Uterus (tissue), 2 donors: ENCODE measurements at regions not wholly inside any gene's neighbourhood (a gene's known extent, or its start where the extent isn't known, plus 50 kb on each side); places are given as distances from the start of the nearest gene placed in this dataset.

Experiments used
- POLR2A ChIP-seq, 2 donors: fragments of 450-650 bp; IDR thresholded peaks; one replicate each; pipeline ENCODE4 v1.6.1; 2016; ENCODE audit warnings: antibody characterized with exemption in 2 of 2, mild to moderate bottlenecking in 1 of 2, moderate library complexity in 1 of 2
- TF ChIP-seq, protein P1 (sequence below), 4 experiments: fragments of 200-600 bp in 2 of 4; fragments of 450-650 bp in 2 of 4; sonication (generic) in 2 of 4; IDR thresholded peaks; one replicate each; pipeline ENCODE4 v1.5.1; 2016 to 2019; ENCODE audit warnings: antibody characterized with exemption in 4 of 4, mild to moderate bottlenecking in 2 of 4, moderate library complexity in 1 of 4

GRCh38 chr1:104190821-104191220 is 441.1 kb downstream of the AMY1C start:
- TF ChIP-seq, protein P1, sequence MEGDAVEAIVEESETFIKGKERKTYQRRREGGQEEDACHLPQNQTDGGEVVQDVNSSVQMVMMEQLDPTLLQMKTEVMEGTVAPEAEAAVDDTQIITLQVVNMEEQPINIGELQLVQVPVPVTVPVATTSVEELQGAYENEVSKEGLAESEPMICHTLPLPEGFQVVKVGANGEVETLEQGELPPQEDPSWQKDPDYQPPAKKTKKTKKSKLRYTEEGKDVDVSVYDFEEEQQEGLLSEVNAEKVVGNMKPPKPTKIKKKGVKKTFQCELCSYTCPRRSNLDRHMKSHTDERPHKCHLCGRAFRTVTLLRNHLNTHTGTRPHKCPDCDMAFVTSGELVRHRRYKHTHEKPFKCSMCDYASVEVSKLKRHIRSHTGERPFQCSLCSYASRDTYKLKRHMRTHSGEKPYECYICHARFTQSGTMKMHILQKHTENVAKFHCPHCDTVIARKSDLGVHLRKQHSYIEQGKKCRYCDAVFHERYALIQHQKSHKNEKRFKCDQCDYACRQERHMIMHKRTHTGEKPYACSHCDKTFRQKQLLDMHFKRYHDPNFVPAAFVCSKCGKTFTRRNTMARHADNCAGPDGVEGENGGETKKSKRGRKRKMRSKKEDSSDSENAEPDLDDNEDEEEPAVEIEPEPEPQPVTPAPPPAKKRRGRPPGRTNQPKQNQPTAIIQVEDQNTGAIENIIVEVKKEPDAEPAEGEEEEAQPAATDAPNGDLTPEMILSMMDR (IDR thresholded peaks at IDR 0.05), result no peak
- TF ChIP-seq POLR2A (IDR thresholded peaks at IDR 0.05), result no peak
